WTC11 (cell line): ENCODE measurements at regions not wholly inside any gene's neighbourhood (a gene's known extent, or its start where the extent isn't known, plus 50 kb on each side); places are given as distances from the start of the nearest gene placed in this dataset.

Experiments
- ATAC-seq: fragments of 200-7000 bp; cut with Tn5 transposase; 2 replicates; pipeline ENCODE4 v1.10.0; 2021; ENCODE audit warnings: mild to moderate bottlenecking, moderate library complexity
- CTCF ChIA-PET: fragments of 300-600 bp; sonication (Branson Sonifier 250); formaldehyde crosslinking; loops from one replicate; lab custom pipeline; 2021; ENCODE audit warnings: antibody characterized with exemption; lab: Charles Lee
- POLR2A ChIA-PET: fragments of 350-600 bp; sonication (Branson Sonifier 250); formaldehyde crosslinking; loops from one replicate; lab custom pipeline; 2021; ENCODE audit warnings: antibody characterized with exemption; lab: Charles Lee
- DNase-seq: peaks from one replicate; pipeline ENCODE4 v3.0.0; 2021; ENCODE audit warnings: low spot score
- H3K27ac Mint-ChIP-seq: 2 replicates; pipeline ENCODE4 v1.8.0; 2021; ENCODE audit warnings: mixed read lengths
- H3K27me3 Mint-ChIP-seq: 2 replicates; pipeline ENCODE4 v1.8.0; 2021; ENCODE audit warnings: low read depth, mild to moderate bottlenecking, moderate library complexity, mixed read lengths
- H3K36me3 Mint-ChIP-seq: 2 replicates; pipeline ENCODE4 v1.8.0; 2021; ENCODE audit warnings: mixed read lengths
- H3K4me1 Mint-ChIP-seq: 2 replicates; pipeline ENCODE4 v1.8.0; 2022; ENCODE audit warnings: mixed read lengths
- H3K4me3 Mint-ChIP-seq: 2 replicates; pipeline ENCODE4 v1.8.0; 2021; ENCODE audit warnings: mild to moderate bottlenecking, moderate library complexity, mixed read lengths
- H3K9me3 Mint-ChIP-seq: 2 replicates; pipeline ENCODE4 v1.8.0; 2021; ENCODE audit warnings: mixed read lengths
- CREM ChIP-seq: sonication (generic); formaldehyde crosslinking; IDR thresholded peaks from 2 replicates; pipeline ENCODE4 v1.8.1; 2022; ENCODE audit warnings: mild to moderate bottlenecking, missing genetic modification reagents, moderate library complexity
- ELF4 ChIP-seq: sonication (generic); formaldehyde crosslinking; IDR thresholded peaks from 2 replicates; pipeline ENCODE4 v1.8.1; 2022; ENCODE audit warnings: low read depth, mild to moderate bottlenecking, moderate library complexity, missing genetic modification reagents
- FOXJ3 ChIP-seq: sonication (generic); formaldehyde crosslinking; IDR thresholded peaks from 2 replicates; pipeline ENCODE4 v1.9.0; 2021; ENCODE audit warnings: missing genetic modification reagents, mild to moderate bottlenecking, borderline replicate concordance
- GABPB1 ChIP-seq: sonication (generic); formaldehyde crosslinking; IDR thresholded peaks from 2 replicates; pipeline ENCODE4 v1.8.1; 2023; ENCODE audit warnings: mild to moderate bottlenecking, missing genetic modification reagents
- GTF2I ChIP-seq: fragments of 250-450 bp; sonication (Bioruptor Pico); conservative IDR thresholded peaks from 2 replicates; pipeline ENCODE4 v1.4.0; 2021; ENCODE audit warnings: mild to moderate bottlenecking
- HMGA2 ChIP-seq: fragments of 250-450 bp; sonication (Bioruptor Pico); IDR thresholded peaks from 2 replicates; pipeline ENCODE4 v1.4.0; 2021; ENCODE audit warnings: mild to moderate bottlenecking, moderate library complexity
- IRF2 ChIP-seq: sonication (generic); formaldehyde crosslinking; IDR thresholded peaks from 2 replicates; pipeline ENCODE4 v1.8.0; 2022; ENCODE audit warnings: low read depth, missing genetic modification reagents, borderline replicate concordance
- NFATC4 ChIP-seq: fragments of 250-450 bp; sonication (Bioruptor Pico); IDR thresholded peaks from 2 replicates; pipeline ENCODE4 v1.9.0; 2021; ENCODE audit warnings: mild to moderate bottlenecking
- NFE2L1 ChIP-seq: sonication (generic); formaldehyde crosslinking; IDR thresholded peaks from 2 replicates; pipeline ENCODE4 v1.8.1; 2023; ENCODE audit warnings: missing genetic modification reagents
- NR1H2 ChIP-seq: sonication (generic); formaldehyde crosslinking; IDR thresholded peaks from 2 replicates; pipeline ENCODE4 v1.9.0; 2021; ENCODE audit warnings: mild to moderate bottlenecking, moderate library complexity, missing genetic modification reagents
- NR3C1 ChIP-seq: sonication (generic); formaldehyde crosslinking; conservative IDR thresholded peaks from 2 replicates; pipeline ENCODE4 v1.8.1; 2023; ENCODE audit warnings: low read depth, mild to moderate bottlenecking, missing genetic modification reagents
- PRRX2 ChIP-seq: fragments of 250-450 bp; sonication (Bioruptor Pico); IDR thresholded peaks from 2 replicates; pipeline ENCODE4 v1.8.0; 2021; ENCODE audit warnings: mild to moderate bottlenecking
- RELA ChIP-seq: sonication (generic); formaldehyde crosslinking; IDR thresholded peaks from 2 replicates; pipeline ENCODE4 v1.8.1; 2022; ENCODE audit warnings: missing genetic modification reagents, mild to moderate bottlenecking, borderline replicate concordance
- TEAD1 ChIP-seq: sonication (generic); formaldehyde crosslinking; IDR thresholded peaks from 2 replicates; pipeline ENCODE4 v1.8.0; 2022; ENCODE audit warnings: mild to moderate bottlenecking, missing genetic modification reagents
- ZNF263 ChIP-seq: sonication (generic); formaldehyde crosslinking; IDR thresholded peaks from 2 replicates; pipeline ENCODE4 v1.8.1; 2022; ENCODE audit warnings: low read depth, mild to moderate bottlenecking, moderate library complexity, missing genetic modification reagents
- ZNF317 ChIP-seq: sonication (generic); formaldehyde crosslinking; IDR thresholded peaks from 2 replicates; pipeline ENCODE4 v1.8.1; 2023; ENCODE audit warnings: low read depth, mild to moderate bottlenecking, moderate library complexity, missing genetic modification reagents, borderline replicate concordance
- ZNF423 ChIP-seq: fragments of 250-450 bp; sonication (Bioruptor Pico); IDR thresholded peaks from 2 replicates; pipeline ENCODE4 v2.1.2; 2022; ENCODE audit warnings: mild to moderate bottlenecking, moderate library complexity
- TF ChIP-seq, protein P1 (sequence below): sonication (generic); formaldehyde crosslinking; IDR thresholded peaks from 2 replicates; pipeline ENCODE4 v1.8.1; 2022; ENCODE audit warnings: low read depth, mild to moderate bottlenecking, moderate library complexity, missing genetic modification reagents, borderline replicate concordance
- TF ChIP-seq, protein P2 (sequence below): fragments of 250-450 bp; sonication (Bioruptor Pico); IDR thresholded peaks from 2 replicates; pipeline ENCODE4 v1.8.0; 2021; ENCODE audit warnings: mild to moderate bottlenecking
- TF ChIP-seq, protein P3 (sequence below): sonication (generic); formaldehyde crosslinking; IDR thresholded peaks from 2 replicates; pipeline ENCODE4 v1.8.1; 2023; ENCODE audit warnings: mild to moderate bottlenecking, missing genetic modification reagents
- TF ChIP-seq, protein P4 (sequence below): sonication (generic); formaldehyde crosslinking; IDR thresholded peaks from 2 replicates; pipeline ENCODE4 v1.8.1; 2023; ENCODE audit warnings: mild to moderate bottlenecking, missing genetic modification reagents, borderline replicate concordance
- TF ChIP-seq, protein P5 (sequence below): sonication (generic); formaldehyde crosslinking; IDR thresholded peaks from 2 replicates; pipeline ENCODE4 v1.8.0; 2022; ENCODE audit warnings: mild to moderate bottlenecking, missing genetic modification reagents
- TF ChIP-seq, protein P6 (sequence below): sonication (generic); formaldehyde crosslinking; IDR thresholded peaks from 2 replicates; pipeline ENCODE4 v1.8.0; 2022; ENCODE audit warnings: mild to moderate bottlenecking, missing genetic modification reagents
- TF ChIP-seq, protein P7 (sequence below): sonication (generic); formaldehyde crosslinking; IDR thresholded peaks from 2 replicates; pipeline ENCODE4 v1.8.1; 2023; ENCODE audit warnings: mild to moderate bottlenecking, missing genetic modification reagents, moderate library complexity

DNA sequence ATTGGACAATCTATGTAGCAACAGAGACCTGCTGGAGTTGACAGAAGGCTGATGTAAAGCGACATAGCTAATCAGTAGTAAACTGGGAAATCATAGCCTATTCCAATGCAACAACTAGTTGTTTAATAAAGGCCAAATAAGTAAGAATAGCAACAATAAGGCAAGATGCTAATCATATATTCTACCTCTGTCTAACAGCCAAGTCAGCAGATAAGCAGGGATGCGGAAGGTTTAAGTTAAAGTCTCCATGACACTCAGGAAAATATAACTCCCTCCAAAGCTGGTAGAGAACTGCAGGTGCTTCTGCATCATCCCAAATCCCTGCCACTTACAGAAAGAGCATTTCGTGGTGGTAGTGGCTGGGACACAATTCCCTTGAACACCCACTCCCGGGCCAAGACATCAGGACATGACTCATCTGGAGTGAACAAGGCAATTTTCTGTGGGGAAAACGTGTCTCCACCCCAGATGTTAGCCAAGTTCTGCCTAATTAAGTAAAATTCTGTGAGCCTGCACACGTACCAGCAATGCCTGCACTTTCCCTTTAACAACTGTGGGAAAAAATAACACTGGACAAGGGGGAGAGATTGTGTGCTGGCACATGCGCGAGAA lies 413.6 kb upstream of the ID2 start:
- ChIA-PET CTCF (no interaction called here), POLR2A (no interaction called here)
- H3K4me1 Mint-ChIP-seq: peaks cover 34% of the 10 kb centered on the region
- DNase-seq: no peak
- H3K27ac Mint-ChIP-seq: no peak overlapping the region
- no peaks in the 10 kb centered on the region for H3K36me3 Mint-ChIP-seq
- no peaks in the 10 kb centered on the region for H3K27me3 Mint-ChIP-seq
- H3K4me3 Mint-ChIP-seq: no peak overlapping the region
- no peak for TF ChIP-seq PRRX2 (CRISPR knock-in tag)
- no peak for TF ChIP-seq GTF2I (CRISPR knock-in tag)
- TF ChIP-seq, protein P1, sequence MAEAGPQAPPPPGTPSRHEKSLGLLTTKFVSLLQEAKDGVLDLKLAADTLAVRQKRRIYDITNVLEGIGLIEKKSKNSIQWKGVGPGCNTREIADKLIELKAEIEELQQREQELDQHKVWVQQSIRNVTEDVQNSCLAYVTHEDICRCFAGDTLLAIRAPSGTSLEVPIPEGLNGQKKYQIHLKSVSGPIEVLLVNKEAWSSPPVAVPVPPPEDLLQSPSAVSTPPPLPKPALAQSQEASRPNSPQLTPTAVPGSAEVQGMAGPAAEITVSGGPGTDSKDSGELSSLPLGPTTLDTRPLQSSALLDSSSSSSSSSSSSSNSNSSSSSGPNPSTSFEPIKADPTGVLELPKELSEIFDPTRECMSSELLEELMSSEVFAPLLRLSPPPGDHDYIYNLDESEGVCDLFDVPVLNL: no peak
- no peak for TF ChIP-seq NFATC4
- TF ChIP-seq, protein P2, sequence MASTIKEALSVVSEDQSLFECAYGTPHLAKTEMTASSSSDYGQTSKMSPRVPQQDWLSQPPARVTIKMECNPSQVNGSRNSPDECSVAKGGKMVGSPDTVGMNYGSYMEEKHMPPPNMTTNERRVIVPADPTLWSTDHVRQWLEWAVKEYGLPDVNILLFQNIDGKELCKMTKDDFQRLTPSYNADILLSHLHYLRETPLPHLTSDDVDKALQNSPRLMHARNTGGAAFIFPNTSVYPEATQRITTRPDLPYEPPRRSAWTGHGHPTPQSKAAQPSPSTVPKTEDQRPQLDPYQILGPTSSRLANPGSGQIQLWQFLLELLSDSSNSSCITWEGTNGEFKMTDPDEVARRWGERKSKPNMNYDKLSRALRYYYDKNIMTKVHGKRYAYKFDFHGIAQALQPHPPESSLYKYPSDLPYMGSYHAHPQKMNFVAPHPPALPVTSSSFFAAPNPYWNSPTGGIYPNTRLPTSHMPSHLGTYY: no peak
- TF ChIP-seq, protein P3, sequence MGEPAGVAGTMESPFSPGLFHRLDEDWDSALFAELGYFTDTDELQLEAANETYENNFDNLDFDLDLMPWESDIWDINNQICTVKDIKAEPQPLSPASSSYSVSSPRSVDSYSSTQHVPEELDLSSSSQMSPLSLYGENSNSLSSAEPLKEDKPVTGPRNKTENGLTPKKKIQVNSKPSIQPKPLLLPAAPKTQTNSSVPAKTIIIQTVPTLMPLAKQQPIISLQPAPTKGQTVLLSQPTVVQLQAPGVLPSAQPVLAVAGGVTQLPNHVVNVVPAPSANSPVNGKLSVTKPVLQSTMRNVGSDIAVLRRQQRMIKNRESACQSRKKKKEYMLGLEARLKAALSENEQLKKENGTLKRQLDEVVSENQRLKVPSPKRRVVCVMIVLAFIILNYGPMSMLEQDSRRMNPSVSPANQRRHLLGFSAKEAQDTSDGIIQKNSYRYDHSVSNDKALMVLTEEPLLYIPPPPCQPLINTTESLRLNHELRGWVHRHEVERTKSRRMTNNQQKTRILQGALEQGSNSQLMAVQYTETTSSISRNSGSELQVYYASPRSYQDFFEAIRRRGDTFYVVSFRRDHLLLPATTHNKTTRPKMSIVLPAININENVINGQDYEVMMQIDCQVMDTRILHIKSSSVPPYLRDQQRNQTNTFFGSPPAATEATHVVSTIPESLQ (CRISPR knock-in tag): no peak
- TF ChIP-seq NR1H2: no peak
- no peak for TF ChIP-seq GABPB1 (CRISPR knock-in tag)
- no peak for TF ChIP-seq CREM (CRISPR knock-in tag)
- TF ChIP-seq, protein P4, sequence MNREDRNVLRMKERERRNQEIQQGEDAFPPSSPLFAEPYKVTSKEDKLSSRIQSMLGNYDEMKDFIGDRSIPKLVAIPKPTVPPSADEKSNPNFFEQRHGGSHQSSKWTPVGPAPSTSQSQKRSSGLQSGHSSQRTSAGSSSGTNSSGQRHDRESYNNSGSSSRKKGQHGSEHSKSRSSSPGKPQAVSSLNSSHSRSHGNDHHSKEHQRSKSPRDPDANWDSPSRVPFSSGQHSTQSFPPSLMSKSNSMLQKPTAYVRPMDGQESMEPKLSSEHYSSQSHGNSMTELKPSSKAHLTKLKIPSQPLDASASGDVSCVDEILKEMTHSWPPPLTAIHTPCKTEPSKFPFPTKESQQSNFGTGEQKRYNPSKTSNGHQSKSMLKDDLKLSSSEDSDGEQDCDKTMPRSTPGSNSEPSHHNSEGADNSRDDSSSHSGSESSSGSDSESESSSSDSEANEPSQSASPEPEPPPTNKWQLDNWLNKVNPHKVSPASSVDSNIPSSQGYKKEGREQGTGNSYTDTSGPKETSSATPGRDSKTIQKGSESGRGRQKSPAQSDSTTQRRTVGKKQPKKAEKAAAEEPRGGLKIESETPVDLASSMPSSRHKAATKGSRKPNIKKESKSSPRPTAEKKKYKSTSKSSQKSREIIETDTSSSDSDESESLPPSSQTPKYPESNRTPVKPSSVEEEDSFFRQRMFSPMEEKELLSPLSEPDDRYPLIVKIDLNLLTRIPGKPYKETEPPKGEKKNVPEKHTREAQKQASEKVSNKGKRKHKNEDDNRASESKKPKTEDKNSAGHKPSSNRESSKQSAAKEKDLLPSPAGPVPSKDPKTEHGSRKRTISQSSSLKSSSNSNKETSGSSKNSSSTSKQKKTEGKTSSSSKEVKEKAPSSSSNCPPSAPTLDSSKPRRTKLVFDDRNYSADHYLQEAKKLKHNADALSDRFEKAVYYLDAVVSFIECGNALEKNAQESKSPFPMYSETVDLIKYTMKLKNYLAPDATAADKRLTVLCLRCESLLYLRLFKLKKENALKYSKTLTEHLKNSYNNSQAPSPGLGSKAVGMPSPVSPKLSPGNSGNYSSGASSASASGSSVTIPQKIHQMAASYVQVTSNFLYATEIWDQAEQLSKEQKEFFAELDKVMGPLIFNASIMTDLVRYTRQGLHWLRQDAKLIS: no peak
- no peak for TF ChIP-seq FOXJ3 (CRISPR knock-in tag)
- no peak for TF ChIP-seq TEAD1
- TF ChIP-seq HMGA2: no peak
- TF ChIP-seq, all 79 proteins: peak for 0
- peaks cover 24% of the 10 kb centered on the region for H3K9me3 Mint-ChIP-seq
- ATAC-seq: no peak

DNA sequence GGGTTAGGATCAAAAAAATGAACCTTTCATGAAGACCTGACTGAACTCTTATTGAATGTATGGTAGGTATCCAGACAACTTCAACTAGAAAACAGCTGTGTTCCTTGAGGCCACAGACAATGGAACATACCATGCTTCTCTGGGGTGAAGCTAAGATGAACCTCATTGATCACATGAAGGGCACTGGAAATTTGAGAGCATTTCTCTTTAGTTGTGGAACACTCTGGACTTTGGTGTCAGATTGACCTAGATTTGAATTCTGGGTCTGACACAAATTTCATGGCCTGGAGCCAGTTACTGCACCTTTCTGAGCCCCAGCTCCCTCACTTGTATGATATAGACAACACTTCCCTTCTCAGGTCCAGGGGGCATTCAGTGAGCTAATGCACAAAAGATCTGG lies 411.2 kb upstream of the ID2 start:
- CTCF ChIA-PET: no interaction called here

More for the DNA sequence above, 411.2 kb upstream of the ID2 start:
- peaks cover 31% of the 10 kb centered on the region for H3K9me3 Mint-ChIP-seq
- no peak overlapping the region for H3K4me3 Mint-ChIP-seq
- no peak overlapping the region for H3K27ac Mint-ChIP-seq
- POLR2A ChIA-PET: no interaction called here
- no peaks in the 10 kb centered on the region for H3K36me3 Mint-ChIP-seq
- no peak for TF ChIP-seq NR1H2
- TF ChIP-seq ZNF423 (CRISPR knock-in tag): no peak
- TF ChIP-seq NFATC4: no peak
- TF ChIP-seq ZNF317 (CRISPR knock-in tag): no peak
- no peak for TF ChIP-seq NR3C1 (CRISPR knock-in tag)
- no peak for TF ChIP-seq ZNF263
- no peak for TF ChIP-seq RELA
- no peak for TF ChIP-seq ELF4
- TF ChIP-seq, protein P5, sequence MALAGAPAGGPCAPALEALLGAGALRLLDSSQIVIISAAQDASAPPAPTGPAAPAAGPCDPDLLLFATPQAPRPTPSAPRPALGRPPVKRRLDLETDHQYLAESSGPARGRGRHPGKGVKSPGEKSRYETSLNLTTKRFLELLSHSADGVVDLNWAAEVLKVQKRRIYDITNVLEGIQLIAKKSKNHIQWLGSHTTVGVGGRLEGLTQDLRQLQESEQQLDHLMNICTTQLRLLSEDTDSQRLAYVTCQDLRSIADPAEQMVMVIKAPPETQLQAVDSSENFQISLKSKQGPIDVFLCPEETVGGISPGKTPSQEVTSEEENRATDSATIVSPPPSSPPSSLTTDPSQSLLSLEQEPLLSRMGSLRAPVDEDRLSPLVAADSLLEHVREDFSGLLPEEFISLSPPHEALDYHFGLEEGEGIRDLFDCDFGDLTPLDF (CRISPR knock-in tag): no peak
- TF ChIP-seq, protein P6, sequence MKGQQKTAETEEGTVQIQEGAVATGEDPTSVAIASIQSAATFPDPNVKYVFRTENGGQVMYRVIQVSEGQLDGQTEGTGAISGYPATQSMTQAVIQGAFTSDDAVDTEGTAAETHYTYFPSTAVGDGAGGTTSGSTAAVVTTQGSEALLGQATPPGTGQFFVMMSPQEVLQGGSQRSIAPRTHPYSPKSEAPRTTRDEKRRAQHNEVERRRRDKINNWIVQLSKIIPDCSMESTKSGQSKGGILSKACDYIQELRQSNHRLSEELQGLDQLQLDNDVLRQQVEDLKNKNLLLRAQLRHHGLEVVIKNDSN: no peak
- TF ChIP-seq IRF2 (CRISPR knock-in tag): no peak
- no peak for TF ChIP-seq NFE2L1 (CRISPR knock-in tag)
- no peak for TF ChIP-seq FOXJ3 (CRISPR knock-in tag)
- TF ChIP-seq, protein P7, sequence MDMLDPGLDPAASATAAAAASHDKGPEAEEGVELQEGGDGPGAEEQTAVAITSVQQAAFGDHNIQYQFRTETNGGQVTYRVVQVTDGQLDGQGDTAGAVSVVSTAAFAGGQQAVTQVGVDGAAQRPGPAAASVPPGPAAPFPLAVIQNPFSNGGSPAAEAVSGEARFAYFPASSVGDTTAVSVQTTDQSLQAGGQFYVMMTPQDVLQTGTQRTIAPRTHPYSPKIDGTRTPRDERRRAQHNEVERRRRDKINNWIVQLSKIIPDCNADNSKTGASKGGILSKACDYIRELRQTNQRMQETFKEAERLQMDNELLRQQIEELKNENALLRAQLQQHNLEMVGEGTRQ (CRISPR knock-in tag): no peak
- H3K27me3 Mint-ChIP-seq: no peaks in the 10 kb centered on the region
- no peak for DNase-seq
- peaks cover 11% of the 10 kb centered on the region for H3K4me1 Mint-ChIP-seq
- no peak for ATAC-seq
